ENCODE measurements at regions not wholly inside any gene's neighbourhood (a gene's known extent, or its start where the extent isn't known, plus 50 kb on each side); places are given as distances from the start of the nearest gene placed in this dataset.

GRCh38 chr4:42326524-42326923, 70.8 kb upstream of the SHISA3 start:
- H3K36me3 ChIP-seq: no peaks in the 10 kb centered on the region
- 61 to 95% (median 86%) methylated on average over 2 of the region's 2 CpGs for WGBS, 5 donors
- no peak overlapping the region for H3K4me3 ChIP-seq
- no peak for DNase-seq
- intact Hi-C loops (cut with DNase I; ENCODE audit: low total_unique reads): no loop called here
- no peaks in the 10 kb centered on the region for H3K9me3 ChIP-seq
- no peaks in the 10 kb centered on the region for H3K4me1 ChIP-seq
- no peak overlapping the region for H3K27ac ChIP-seq
- TF ChIP-seq POLR2A (IDR thresholded peaks at IDR 0.05): no peak
- TF ChIP-seq POLR2AphosphoS5 (IDR thresholded peaks at IDR 0.05): no peak
- no peak for TF ChIP-seq CTCF (IDR thresholded peaks at IDR 0.05 in 8 of 11, conservative IDR thresholded peaks at IDR 0.05 in 3 of 11)
- no peaks in the 10 kb centered on the region for H3K27me3 ChIP-seq (replicated peaks in 1 of 7)

- no peaks in the 10 kb centered on the region for H3K27me3 ChIP-seq (replicated peaks in 1 of 7)
- H3K4me3 ChIP-seq: no peak overlapping the region
- H3K27ac ChIP-seq: no peak overlapping the region
- H3K36me3 ChIP-seq: no peaks in the 10 kb centered on the region
- intact Hi-C loops (cut with DNase I; ENCODE audit: low total_unique reads): no loop called here
- H3K9me3 ChIP-seq: no peaks in the 10 kb centered on the region
- no peak for TF ChIP-seq CTCF (IDR thresholded peaks at IDR 0.05 in 8 of 11, conservative IDR thresholded peaks at IDR 0.05 in 3 of 11)
- no peak for TF ChIP-seq POLR2AphosphoS5 (IDR thresholded peaks at IDR 0.05)
- TF ChIP-seq POLR2A (IDR thresholded peaks at IDR 0.05): no peak
- H3K4me1 ChIP-seq: no peaks in the 10 kb centered on the region
- DNase-seq: no peak
- 67 to 91% (median 77%) methylated on average over 4 of the region's 4 CpGs for WGBS, 5 donors
Measured at GRCh38 chr4:42327323-42327722, 70.0 kb upstream of the SHISA3 start.

- Histone ChIP-seq H3K36me3 (no peaks in the 10 kb centered on the region), H3K4me1 (no peaks in the 10 kb centered on the region), H3K27me3 (replicated peaks in 1 of 7) (no peaks in the 10 kb centered on the region), H3K9me3 (no peaks in the 10 kb centered on the region), H3K27ac (no peak overlapping the region), H3K4me3 (no peak overlapping the region)
- DNase-seq: no peak
- 84 to 100% (median 91%) methylated on average over 2 of the region's 2 CpGs for WGBS, 5 donors
- intact Hi-C loops (cut with DNase I; ENCODE audit: low total_unique reads): no loop called here
- no peak for TF ChIP-seq CTCF (IDR thresholded peaks at IDR 0.05 in 8 of 11, conservative IDR thresholded peaks at IDR 0.05 in 3 of 11)
Measured at GRCh38 chr4:42328978-42329377, 68.3 kb upstream of the SHISA3 start.

- no peaks in the 10 kb centered on the region for H3K27me3 ChIP-seq (replicated peaks in 1 of 7)
Measured at GRCh38 chr4:42329421-42329820, 67.9 kb upstream of the SHISA3 start.

More at GRCh38 chr4:42329421-42329820, 67.9 kb upstream of the SHISA3 start:
- intact Hi-C loops (cut with DNase I; ENCODE audit: low total_unique reads): no loop called here
- TF ChIP-seq POLR2A (IDR thresholded peaks at IDR 0.05) (no peak), POLR2AphosphoS5 (IDR thresholded peaks at IDR 0.05) (no peak), CTCF (IDR thresholded peaks at IDR 0.05 in 8 of 11, conservative IDR thresholded peaks at IDR 0.05 in 3 of 11) (no peak)
- no peak for DNase-seq
- Histone ChIP-seq H3K9me3 (no peaks in the 10 kb centered on the region), H3K4me1 (no peaks in the 10 kb centered on the region), H3K36me3 (no peaks in the 10 kb centered on the region), H3K27ac (no peak overlapping the region), H3K4me3 (no peak overlapping the region)
- WGBS, 5 donors: 42 to 57% (median 47%) methylated on average over 3 of the region's 3 CpGs

Data from spleen (tissue), 11 donors.